ENCODE measurements at regions not wholly inside any gene's neighbourhood (a gene's known extent, or its start where the extent isn't known, plus 50 kb on each side); places are given as distances from the start of the nearest gene placed in this dataset.

DNA sequence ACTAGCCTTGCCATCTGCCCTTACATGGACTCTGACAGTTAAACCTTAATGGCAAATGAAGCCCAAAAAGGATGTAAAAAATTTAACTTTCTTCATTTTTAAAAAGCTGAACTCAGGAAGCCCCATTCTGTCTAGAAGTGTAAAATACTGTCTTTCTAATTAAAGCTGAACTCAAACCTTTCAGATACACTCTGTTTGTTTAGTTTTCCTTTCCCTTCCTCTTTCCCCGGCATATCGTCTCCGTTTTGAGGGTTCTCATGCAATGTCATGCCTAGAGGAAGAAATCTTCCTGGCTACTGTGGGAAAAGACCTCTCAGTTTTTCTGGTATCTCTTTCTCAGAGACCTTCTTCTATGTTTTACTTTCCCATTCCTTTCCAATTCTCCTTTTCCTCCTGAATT, 841.5 kb downstream of the DTWD2 start:
- ChIA-PET CTCF (no interaction called here), POLR2A (no interaction called here)
- no peaks in the 10 kb centered on the region for H3K4me1 ChIP-seq
- FAIRE-seq (no peak), ATAC-seq (no peak), DNase-seq (ENCODE audit: low read depth in 1 of 2, low spot score in 1 of 2) (no peak)
- H3K4me3 ChIP-seq: no peak overlapping the region
- H3K9me3 ChIP-seq: no peaks in the 10 kb centered on the region
- no peak overlapping the region for H3K27ac ChIP-seq
- TF ChIP-seq EHF (CRISPR knock-in tag; IDR thresholded peaks at IDR 0.05) (no peak), CEBPB (IDR thresholded peaks at IDR 0.05) (no peak)
- WGBS (ENCODE audit: missing lambda C conversion rate): under 1% methylated on average over 3 of the region's 3 CpGs
- H3K4me2 ChIP-seq: no peak overlapping the region

DNA sequence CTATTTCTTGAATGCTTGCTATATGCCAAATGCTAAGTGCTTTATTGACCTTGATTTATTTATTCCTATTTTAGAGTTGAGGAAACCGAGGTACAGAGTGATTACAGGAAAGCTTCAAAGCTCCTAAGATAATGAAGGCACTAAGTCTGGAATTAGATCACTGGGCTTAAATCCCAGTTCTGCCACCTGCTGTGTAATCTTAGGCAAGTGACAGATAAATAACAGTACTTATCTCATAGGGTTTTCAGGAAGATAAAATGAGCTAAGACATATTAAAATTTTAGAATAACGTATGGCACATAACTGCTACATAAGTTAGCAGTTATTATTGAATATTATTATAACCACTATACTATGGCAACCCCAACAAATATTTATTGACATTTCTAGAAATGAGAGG, 843.8 kb downstream of the DTWD2 start:
- Histone ChIP-seq H3K27ac (no peak overlapping the region), H3K4me3 (no peak overlapping the region), H3K9me3 (no peaks in the 10 kb centered on the region), H3K4me1 (no peaks in the 10 kb centered on the region), H3K4me2 (no peak overlapping the region)
- 5% methylated on average over 2 of the region's 2 CpGs for WGBS (ENCODE audit: missing lambda C conversion rate)
- ATAC-seq (no peak), DNase-seq (ENCODE audit: low read depth in 1 of 2, low spot score in 1 of 2) (no peak), FAIRE-seq (no peak)
- ChIA-PET CTCF (no interaction called here), POLR2A (no interaction called here)
- TF ChIP-seq HEYL (CRISPR knock-in tag; IDR thresholded peaks at IDR 0.05): no peak
- TF ChIP-seq FOSB (CRISPR knock-in tag; IDR thresholded peaks at IDR 0.05): no peak
- TF ChIP-seq HOXA7 (CRISPR knock-in tag; IDR thresholded peaks at IDR 0.05): no peak
- no peak for TF ChIP-seq ZC3H11A (IDR thresholded peaks at IDR 0.05)
- TF ChIP-seq, protein P1, sequence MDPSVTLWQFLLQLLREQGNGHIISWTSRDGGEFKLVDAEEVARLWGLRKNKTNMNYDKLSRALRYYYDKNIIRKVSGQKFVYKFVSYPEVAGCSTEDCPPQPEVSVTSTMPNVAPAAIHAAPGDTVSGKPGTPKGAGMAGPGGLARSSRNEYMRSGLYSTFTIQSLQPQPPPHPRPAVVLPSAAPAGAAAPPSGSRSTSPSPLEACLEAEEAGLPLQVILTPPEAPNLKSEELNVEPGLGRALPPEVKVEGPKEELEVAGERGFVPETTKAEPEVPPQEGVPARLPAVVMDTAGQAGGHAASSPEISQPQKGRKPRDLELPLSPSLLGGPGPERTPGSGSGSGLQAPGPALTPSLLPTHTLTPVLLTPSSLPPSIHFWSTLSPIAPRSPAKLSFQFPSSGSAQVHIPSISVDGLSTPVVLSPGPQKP (IDR thresholded peaks at IDR 0.05; ENCODE audit: low read depth, low read length): no peak
- no peak for TF ChIP-seq KDM5A (IDR thresholded peaks at IDR 0.05)
- no peak for TF ChIP-seq MAZ (IDR thresholded peaks at IDR 0.05; ENCODE audit: borderline replicate concordance, low read depth, low read length)
- TF ChIP-seq BHLHE40 (IDR thresholded peaks at IDR 0.05; ENCODE audit: low read depth, low read length): no peak
- no peak for TF ChIP-seq CBX8 (IDR thresholded peaks at IDR 0.05)
- no peak for TF ChIP-seq EHMT2 (IDR thresholded peaks at IDR 0.05; ENCODE audit: low read depth)

DNA sequence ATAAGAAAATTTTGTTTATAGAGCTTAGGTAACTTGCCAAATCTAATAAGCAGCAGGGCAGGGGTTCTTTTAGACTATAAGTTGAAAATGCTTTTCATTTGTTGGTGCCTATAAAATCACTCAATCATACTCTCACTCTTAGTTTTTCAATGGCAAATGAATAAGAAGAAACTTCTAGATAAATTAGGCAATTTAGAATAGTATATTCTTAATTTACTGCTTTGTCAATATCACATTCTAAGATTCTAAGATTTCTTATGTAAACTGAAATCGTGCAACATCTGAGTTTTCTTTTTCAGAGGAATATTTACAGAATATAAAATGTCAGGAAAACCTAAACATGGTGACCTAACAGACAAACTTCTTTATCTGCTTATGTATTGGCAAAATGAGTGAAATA, 849.0 kb downstream of the DTWD2 start:
- Histone ChIP-seq H3K4me3 (no peak overlapping the region), H3K27ac (no peak overlapping the region), H3K9me3 (no peaks in the 10 kb centered on the region; the same call in 2 of the 3 replicates), H3K4me1 (no peaks in the 10 kb centered on the region), H3K4me2 (no peak overlapping the region)
- ChIA-PET POLR2A (no interaction called here), CTCF (no interaction called here)
- FAIRE-seq: no peak
- TF ChIP-seq NFE2L2 (conservative IDR thresholded peaks at IDR 0.05; ENCODE audit: low read length) (no peak), FOXS1 (CRISPR knock-in tag; IDR thresholded peaks at IDR 0.05) (no peak), FOSB (CRISPR knock-in tag; IDR thresholded peaks at IDR 0.05) (no peak), CHD2 (IDR thresholded peaks at IDR 0.05; ENCODE audit: low read length, partially characterized antibody) (no peak), KDM5A (IDR thresholded peaks at IDR 0.05) (no peak), MAFK (IDR thresholded peaks at IDR 0.05; ENCODE audit: partially characterized antibody) (no peak), ESRRA (IDR thresholded peaks at IDR 0.05; ENCODE audit: borderline replicate concordance, low read length) (no peak)
- TF ChIP-seq, protein P2, sequence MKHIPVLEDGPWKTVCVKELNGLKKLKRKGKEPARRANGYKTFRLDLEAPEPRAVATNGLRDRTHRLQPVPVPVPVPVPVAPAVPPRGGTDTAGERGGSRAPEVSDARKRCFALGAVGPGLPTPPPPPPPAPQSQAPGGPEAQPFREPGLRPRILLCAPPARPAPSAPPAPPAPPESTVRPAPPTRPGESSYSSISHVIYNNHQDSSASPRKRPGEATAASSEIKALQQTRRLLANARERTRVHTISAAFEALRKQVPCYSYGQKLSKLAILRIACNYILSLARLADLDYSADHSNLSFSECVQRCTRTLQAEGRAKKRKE (CRISPR knock-in tag; IDR thresholded peaks at IDR 0.05; ENCODE audit: low read depth): no peak
- 0% methylated on average over 1 of the region's 1 CpG for WGBS (ENCODE audit: missing lambda C conversion rate)
- no peak for ATAC-seq
- DNase-seq (ENCODE audit: low read depth in 1 of 2, low spot score in 1 of 2): no peak

DNA sequence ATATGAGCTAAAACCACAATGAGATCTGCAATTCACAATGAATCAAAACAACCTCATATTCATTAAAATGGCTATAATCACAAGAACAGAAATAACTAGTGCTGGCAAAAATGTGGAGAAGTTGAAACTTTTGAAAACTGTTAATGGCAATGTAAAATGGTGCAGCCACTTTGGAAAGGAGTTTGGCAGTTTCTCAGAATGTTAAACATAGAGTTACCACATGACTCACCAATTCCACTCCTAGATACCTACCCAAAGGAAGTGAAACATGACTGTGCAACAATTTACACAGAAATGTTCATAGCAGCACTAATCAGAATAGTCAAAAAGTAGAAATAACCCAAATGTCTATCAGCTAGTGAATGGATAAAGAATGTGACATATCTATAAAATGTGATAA, 862.2 kb downstream of the DTWD2 start:
- H3K4me3 ChIP-seq: no peak overlapping the region
- no peaks in the 10 kb centered on the region for H3K9me3 ChIP-seq
- no peak for ATAC-seq
- H3K4me2 ChIP-seq: no peak overlapping the region
- ChIA-PET POLR2A (no interaction called here), CTCF (no interaction called here)
- no peaks in the 10 kb centered on the region for H3K4me1 ChIP-seq
- no peak for FAIRE-seq
- DNase-seq (ENCODE audit: low read depth in 1 of 2, low spot score in 1 of 2): no peak
- H3K27ac ChIP-seq: no peak overlapping the region
- TF ChIP-seq HEYL (CRISPR knock-in tag; IDR thresholded peaks at IDR 0.05) (no peak), RARB (CRISPR knock-in tag; IDR thresholded peaks at IDR 0.05) (no peak), GATA3 (IDR thresholded peaks at IDR 0.05; ENCODE audit: borderline replicate concordance) (no peak), POLR2AphosphoS2 (conservative IDR thresholded peaks at IDR 0.05; ENCODE audit: low read length) (no peak), FOXS1 (CRISPR knock-in tag; IDR thresholded peaks at IDR 0.05) (no peak), MAFK (IDR thresholded peaks at IDR 0.05; ENCODE audit: partially characterized antibody) (no peak), JUNB (IDR thresholded peaks at IDR 0.05) (no peak)
